Smooth muscle cell (in vitro differentiated cells): ENCODE measurements at regions not wholly inside any gene's neighbourhood (a gene's known extent, or its start where the extent isn't known, plus 50 kb on each side); places are given as distances from the start of the nearest gene placed in this dataset.

Experiments
- DNase-seq: peaks from one replicate; lab custom pipeline; 2025; ENCODE audit not compliant: unreplicated experiment; lab: John Stamatoyannopoulos, UW
- H2AFZ ChIP-seq: fragments of 200-600 bp; sonication (generic); 2 replicates; pipeline ENCODE4 v1.6.0; 2016; ENCODE audit warnings: antibody characterized with exemption, low read depth, mild to moderate bottlenecking
- H3F3A ChIP-seq: fragments of 200-600 bp; sonication (generic); 2 replicates; pipeline ENCODE4 v1.6.0; 2017; ENCODE audit warnings: antibody characterized with exemption, low read depth
- H3K27ac ChIP-seq: fragments of 200-600 bp; sonication (generic); 2 replicates; pipeline ENCODE4 v1.5.1; 2016; ENCODE audit warnings: low read depth, mild to moderate bottlenecking
- H3K27me3 ChIP-seq: fragments of 200-600 bp; sonication (generic); 2 replicates; pipeline ENCODE4 v1.6.1; 2016; ENCODE audit warnings: low read depth, mild to moderate bottlenecking
- H3K36me3 ChIP-seq: fragments of 200-600 bp; sonication (generic); 2 replicates; pipeline ENCODE4 v1.5.1; 2016; ENCODE audit warnings: low read depth
- H3K4me1 ChIP-seq: fragments of 200-600 bp; sonication (generic); 2 replicates; pipeline ENCODE4 v1.5.1; 2016; ENCODE audit warnings: low read depth
- H3K4me2 ChIP-seq: fragments of 200-600 bp; sonication (generic); 2 replicates; pipeline ENCODE4 v1.6.0; 2016; ENCODE audit warnings: mild to moderate bottlenecking
- H3K4me3 ChIP-seq: fragments of 200-600 bp; sonication (generic); 2 replicates; pipeline ENCODE4 v1.5.1; 2016; ENCODE audit warnings: mild to moderate bottlenecking
- H3K79me2 ChIP-seq: fragments of 200-600 bp; sonication (generic); 2 replicates; pipeline ENCODE4 v1.6.0; 2016; ENCODE audit warnings: low read depth, mild to moderate bottlenecking
- H3K9ac ChIP-seq: fragments of 200-600 bp; sonication (generic); 2 replicates; pipeline ENCODE4 v1.6.0; 2016; ENCODE audit warnings: low read depth
- H3K9me3 ChIP-seq: fragments of 200-600 bp; sonication (generic); replicated peaks from 2 replicates; pipeline ENCODE4 v1.5.1; 2016; ENCODE audit warnings: low read depth
- H4K20me1 ChIP-seq: fragments of 200-600 bp; sonication (generic); 2 replicates; pipeline ENCODE4 v1.6.0; 2016; ENCODE audit warnings: low read depth
- CTCF ChIP-seq: fragments of 200-600 bp; sonication (generic); IDR thresholded peaks from 2 replicates; pipeline ENCODE4 v1.5.1; 2017; ENCODE audit warnings: borderline replicate concordance, mild to moderate bottlenecking, antibody characterized with exemption; ENCODE audit not compliant: insufficient read depth, poor library complexity, severe bottlenecking
- WGBS: methylation state at CpG from one replicate; pipeline ENCODE4 v1.1.7; 2016; ENCODE audit warnings: low lambda C conversion rate; 5-methylcytosine and 5-hydroxymethylcytosine counted together

- Histone ChIP-seq H3K27me3 (no peaks in the 10 kb centered on the region), H3K9me3 (no peaks in the 10 kb centered on the region), H4K20me1 (no peaks in the 10 kb centered on the region), H3K27ac (no peak overlapping the region), H3K4me3 (no peak overlapping the region), H3K9ac (no peak overlapping the region), H3K79me2 (no peaks in the 10 kb centered on the region), H3K4me2 (no peak overlapping the region), H3F3A (no peaks in the 10 kb centered on the region), H2AFZ (no peak overlapping the region), H3K36me3 (no peaks in the 10 kb centered on the region), H3K4me1 (no peaks in the 10 kb centered on the region)
- WGBS: 79% methylated on average over 2 of the region's 2 CpGs
- DNase-seq: no peak
- TF ChIP-seq CTCF: no peak
Measured at GRCh38 chr5:100273846-100274580, 261.2 kb upstream of the FAM174A start.

GRCh38 chr5:100270023-100270771 is 265.0 kb upstream of the FAM174A start:
- Histone ChIP-seq H2AFZ (peak overlapping the region; percentile 78), H3K9me3 (no peaks in the 10 kb centered on the region), H4K20me1 (no peaks in the 10 kb centered on the region), H3K36me3 (no peaks in the 10 kb centered on the region), H3K27ac (peak overlapping the region; percentile 47), H3K4me2 (peak overlapping the region; percentile 80), H3K9ac (no peak overlapping the region), H3K4me3 (peak overlapping the region; percentile 7), H3F3A (no peaks in the 10 kb centered on the region), H3K27me3 (no peaks in the 10 kb centered on the region), H3K79me2 (no peaks in the 10 kb centered on the region), H3K4me1 (no peaks in the 10 kb centered on the region)
- no peak for TF ChIP-seq CTCF
- DNase-seq: no peak
- 31% methylated on average over 7 of the region's 7 CpGs for WGBS

DNA sequence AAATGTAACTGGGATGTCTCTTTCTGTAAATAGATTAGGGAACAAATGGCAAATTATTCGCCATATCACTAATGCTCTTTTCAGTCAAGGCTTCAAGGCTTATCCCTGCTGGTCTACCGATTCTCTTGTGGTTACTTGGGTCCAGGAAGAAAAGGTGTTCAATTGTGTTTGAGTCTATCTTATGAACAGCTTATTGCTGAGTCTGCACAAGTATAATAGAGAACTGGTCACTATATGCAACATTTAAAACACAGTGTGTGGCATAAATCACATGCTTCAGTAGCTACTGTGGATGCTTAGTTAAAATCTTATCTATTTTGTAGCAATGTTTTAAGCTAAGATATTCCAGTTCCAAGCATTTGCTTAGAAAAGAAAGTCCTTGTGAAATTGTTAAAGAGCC is 274.2 kb upstream of the FAM174A start:
- DNase-seq: no peak
- no peaks in the 10 kb centered on the region for H3K79me2 ChIP-seq
- H4K20me1 ChIP-seq: no peaks in the 10 kb centered on the region
- no peaks in the 10 kb centered on the region for H3K4me1 ChIP-seq
- no peaks in the 10 kb centered on the region for H3K36me3 ChIP-seq
- TF ChIP-seq CTCF: no peak
- H3K4me3 ChIP-seq: no peak overlapping the region
- no peak overlapping the region for H3K27ac ChIP-seq
- 87% methylated on average over 2 of the region's 2 CpGs for WGBS
- no peak overlapping the region for H2AFZ ChIP-seq
- H3F3A ChIP-seq: no peaks in the 10 kb centered on the region
- H3K4me2 ChIP-seq: no peak overlapping the region
- H3K9me3 ChIP-seq: no peaks in the 10 kb centered on the region
- H3K9ac ChIP-seq: no peak overlapping the region
- no peaks in the 10 kb centered on the region for H3K27me3 ChIP-seq
